Progenitor cell of endocrine pancreas (in vitro differentiated cells): ENCODE measurements at regions not wholly inside any gene's neighbourhood (a gene's known extent, or its start where the extent isn't known, plus 50 kb on each side); places are given as distances from the start of the nearest gene placed in this dataset.

Source experiments
- DNase-seq: peaks from one replicate; pipeline ENCODE4 v3.0.0; 2021; ENCODE audit warnings: low spot score; ENCODE audit not compliant: unreplicated experiment
- H3K27ac Mint-ChIP-seq: 2 replicates; pipeline ENCODE4 v1.8.0; 2021; ENCODE audit warnings: mild to moderate bottlenecking, moderate library complexity, mixed read lengths
- H3K27me3 Mint-ChIP-seq: 2 replicates; pipeline ENCODE4 v1.8.0; 2021; ENCODE audit warnings: mixed read lengths
- H3K36me3 Mint-ChIP-seq: 2 replicates; pipeline ENCODE4 v1.8.0; 2022; ENCODE audit warnings: mixed read lengths; ENCODE audit not compliant: insufficient read depth
- H3K4me1 Mint-ChIP-seq: 2 replicates; pipeline ENCODE4 v1.8.0; 2021; ENCODE audit warnings: low read depth, mixed read lengths
- H3K4me3 Mint-ChIP-seq: 2 replicates; pipeline ENCODE4 v1.8.0; 2021; ENCODE audit warnings: low read depth, mild to moderate bottlenecking, moderate library complexity, mixed read lengths
- H3K9me3 Mint-ChIP-seq: 2 replicates; pipeline ENCODE4 v1.8.0; 2021; ENCODE audit warnings: low read depth, mixed read lengths
- CTCF ChIP-seq: fragments of 200-600 bp; sonication (generic); IDR thresholded peaks from one replicate; pipeline ENCODE4 v1.5.0; 2021; ENCODE audit warnings: antibody characterized with exemption, mild to moderate bottlenecking; ENCODE audit not compliant: unreplicated experiment

DNA sequence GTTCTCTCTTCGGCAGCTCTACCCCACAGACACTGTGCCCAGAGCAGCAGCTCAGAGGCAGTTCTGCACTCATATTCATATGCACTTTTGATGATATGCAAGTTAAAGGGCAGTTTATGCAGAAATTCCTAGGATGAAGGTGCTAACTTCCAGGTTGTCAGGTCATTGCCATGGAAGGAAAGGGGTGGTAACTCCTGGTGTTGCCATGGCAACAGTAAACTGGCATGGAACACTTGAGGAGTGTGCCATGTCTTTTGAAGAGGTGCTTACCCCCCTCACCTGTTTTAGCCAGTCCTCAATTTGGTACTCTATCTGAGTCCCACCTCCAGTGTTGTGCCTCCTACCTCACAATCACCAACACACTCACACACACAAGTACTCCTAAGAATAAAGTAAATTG is 539.4 kb upstream of the BTBD3 start:
- no peak overlapping the region for H3K27ac Mint-ChIP-seq
- H3K4me3 Mint-ChIP-seq: no peak overlapping the region
- H3K4me1 Mint-ChIP-seq: peaks cover 8% of the 10 kb centered on the region
- TF ChIP-seq CTCF: no peak
- no peaks in the 10 kb centered on the region for H3K27me3 Mint-ChIP-seq
- H3K9me3 Mint-ChIP-seq: peaks cover 20% of the 10 kb centered on the region
- H3K36me3 Mint-ChIP-seq: peaks cover 3% of the 10 kb centered on the region
- DNase-seq: no peak

GRCh38 chr20:11379257-11380011 is 538.3 kb upstream of the BTBD3 start:
- Mint-ChIP-seq H3K27me3 (no peaks in the 10 kb centered on the region), H3K9me3 (peaks cover 21% of the 10 kb centered on the region), H3K4me3 (peak overlapping the region; percentile 52), H3K36me3 (peaks cover 3% of the 10 kb centered on the region), H3K4me1 (peaks cover 8% of the 10 kb centered on the region), H3K27ac (peak overlapping the region; percentile 50)
- no peak for TF ChIP-seq CTCF
- peak; percentile 20 for DNase-seq

GRCh38 chr20:11380283-11380682 is 537.4 kb upstream of the BTBD3 start:
- H3K4me1 Mint-ChIP-seq: peaks cover 8% of the 10 kb centered on the region
- peaks cover 3% of the 10 kb centered on the region for H3K36me3 Mint-ChIP-seq
- no peaks in the 10 kb centered on the region for H3K27me3 Mint-ChIP-seq
- DNase-seq: no peak
- no peak for TF ChIP-seq CTCF
- no peak overlapping the region for H3K4me3 Mint-ChIP-seq
- peaks cover 21% of the 10 kb centered on the region for H3K9me3 Mint-ChIP-seq
- H3K27ac Mint-ChIP-seq: no peak overlapping the region

DNA sequence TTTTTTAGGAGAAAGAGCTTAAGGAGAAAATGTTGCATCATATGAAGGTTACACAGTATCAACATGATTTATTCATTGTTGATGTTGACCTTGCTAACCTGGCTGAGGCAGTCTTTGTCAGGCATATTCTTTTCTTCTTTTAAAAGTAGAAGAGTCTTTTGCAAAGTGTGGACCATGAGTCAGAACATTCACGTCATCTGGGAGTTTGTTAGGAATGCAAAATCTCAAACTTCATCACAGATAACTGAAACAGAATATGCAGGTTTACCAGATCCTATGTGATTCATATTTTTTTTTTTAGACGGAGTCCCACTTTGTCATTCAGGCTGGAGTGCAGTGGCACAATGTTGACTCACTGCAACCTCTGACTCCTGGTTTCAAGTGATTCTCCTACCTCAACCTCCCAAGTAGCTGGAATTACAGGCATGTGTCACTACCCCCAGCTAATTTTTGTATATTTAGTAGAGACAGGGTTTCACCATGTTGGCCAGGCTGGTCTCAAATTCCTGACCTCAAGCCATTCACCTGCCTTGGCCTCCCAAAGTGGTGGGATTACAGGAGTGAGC is 530.4 kb upstream of the BTBD3 start:
- Mint-ChIP-seq H3K36me3 (peaks cover 2% of the 10 kb centered on the region), H3K4me1 (peaks cover 2% of the 10 kb centered on the region), H3K27me3 (no peaks in the 10 kb centered on the region), H3K9me3 (peaks cover 12% of the 10 kb centered on the region), H3K4me3 (no peak overlapping the region), H3K27ac (no peak overlapping the region)
- DNase-seq: no peak
- no peak for TF ChIP-seq CTCF

DNA sequence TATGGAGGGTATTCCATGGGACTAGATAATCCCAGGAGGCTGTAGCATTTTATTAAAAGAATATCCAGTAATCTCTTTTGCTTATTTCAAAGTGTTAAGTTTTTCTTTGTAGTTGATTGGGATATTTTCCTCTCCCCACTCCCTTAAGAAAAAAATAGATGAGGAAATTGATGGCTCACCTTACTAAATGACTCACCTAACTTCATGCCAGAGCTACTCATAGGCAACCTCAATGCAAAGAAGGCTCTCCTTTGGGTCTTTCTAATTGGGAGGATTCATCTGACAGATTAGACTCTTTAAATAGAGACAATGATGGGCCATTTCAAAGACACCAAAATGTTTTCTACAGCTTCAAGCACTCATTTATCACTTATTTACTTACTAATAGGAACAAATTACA is 528.5 kb upstream of the BTBD3 start:
- Mint-ChIP-seq H3K27me3 (no peaks in the 10 kb centered on the region), H3K4me1 (peaks cover 2% of the 10 kb centered on the region), H3K27ac (no peak overlapping the region), H3K36me3 (no peaks in the 10 kb centered on the region), H3K4me3 (no peak overlapping the region), H3K9me3 (peaks cover 3% of the 10 kb centered on the region)
- DNase-seq: no peak
- TF ChIP-seq CTCF: no peak
